ENCODE measurements at regions not wholly inside any gene's neighbourhood (a gene's known extent, or its start where the extent isn't known, plus 50 kb on each side); places are given as distances from the start of the nearest gene placed in this dataset.

- WGBS (ENCODE audit: insufficient coverage, low coverage, missing lambda C conversion rate): 50% methylated on average over 8 of the region's 8 CpGs
- BruUV-seq (replicated peaks): no TSS peak
- H3K4me2 ChIP-seq (ENCODE audit: insufficient read depth, low read length): no peak overlapping the region
- H2AFZ ChIP-seq (ENCODE audit: low read depth, low read length): no peak overlapping the region
- no peak for ATAC-seq
- DNase-seq (ENCODE audit: extremely low read depth in 1 of 4, low spot score in 3 of 4): no peak
- intact Hi-C loops (cut with micrococcal nuclease): no loop called here
- no peak overlapping the region for H3K27ac ChIP-seq (ENCODE audit: extremely low read depth, low read depth, low read length)
- H3K79me2 ChIP-seq (ENCODE audit: control insufficient read depth, insufficient read depth, low read length): no peaks in the 10 kb centered on the region
- H3K9ac ChIP-seq (ENCODE audit: insufficient read depth in 1 of 2, low read depth in 2 of 2, low read length in 2 of 2): no peak overlapping the region
- TF ChIP-seq ZNF444 (CRISPR knock-in tag; IDR thresholded peaks at IDR 0.05) (no peak), MBD1 (CRISPR knock-in tag; IDR thresholded peaks at IDR 0.05) (no peak), ZNF699 (CRISPR knock-in tag; IDR thresholded peaks at IDR 0.05; ENCODE audit: insufficient replicate concordance) (no peak), RBM15 (IDR thresholded peaks at IDR 0.05; ENCODE audit: insufficient read depth, low read length) (no peak), SMARCE1 (IDR thresholded peaks at IDR 0.05) (no peak), TEAD1 (CRISPR knock-in tag; IDR thresholded peaks at IDR 0.05) (no peak), ZNF431 (CRISPR knock-in tag; IDR thresholded peaks at IDR 0.05) (no peak), TRIM28 (IDR thresholded peaks at IDR 0.05) (no peak), RBM25 (IDR thresholded peaks at IDR 0.05; ENCODE audit: low read depth, low read length, severe bottlenecking) (no peak), MLLT1 (IDR thresholded peaks at IDR 0.05) (no peak), DLX4 (CRISPR knock-in tag; IDR thresholded peaks at IDR 0.05) (no peak), DMBX1 (CRISPR knock-in tag; IDR thresholded peaks at IDR 0.05; ENCODE audit: borderline replicate concordance) (no peak), ESRRA (IDR thresholded peaks at IDR 0.05; ENCODE audit: borderline replicate concordance, low read depth) (no peak)
- peaks cover 0 to 19% of the 10 kb centered on the region in 2 experiments; a peak in 2 of 5 replicates for H3K27me3 ChIP-seq (ENCODE audit: control insufficient read depth in 2 of 2, insufficient read depth in 2 of 2, low read length in 2 of 2)
- no peak for FAIRE-seq
- H3K9me3 ChIP-seq (replicated peaks; ENCODE audit: control insufficient read depth, insufficient read depth, low read depth, low read length): no peaks in the 10 kb centered on the region
- CTCF ChIA-PET (ENCODE audit: low intra/inter-chr PET ratio): no interaction called here
- no peaks in the 10 kb centered on the region for H4K20me1 ChIP-seq (replicated peaks; ENCODE audit: control insufficient read depth, insufficient read depth, low read length)
- no peaks in the 10 kb centered on the region for H3K4me1 ChIP-seq (replicated peaks in 1 of 2; ENCODE audit: control insufficient read depth in 2 of 2, insufficient read depth in 2 of 2, low read length in 2 of 2)
- no peak overlapping the region for H3K4me3 ChIP-seq
- POLR2A ChIA-PET: interaction anchor here (0.8 kb wide), 1 partner anchor 340 kb away, joined by 3 read pairs; no protein-coding TSS in a partner anchor
- H3K36me3 ChIP-seq (ENCODE audit: control insufficient read depth, insufficient read depth, low read length): no peaks in the 10 kb centered on the region
- in situ Hi-C loops (cut with MboI): no loop called here
- H3K9me1 ChIP-seq (ENCODE audit: control insufficient read depth, insufficient read depth, low read length): no peaks in the 10 kb centered on the region
These were observed 220.0 kb upstream of the KLF6 start for GRCh38 chr10:4004990-4005389.

Measured in K562 (cell line).